Activated T-cell treated with anti-CD3 and anti-CD28 coated beads for 48 hours (primary cell): ENCODE measurements at regions not wholly inside any gene's neighbourhood (a gene's known extent, or its start where the extent isn't known, plus 50 kb on each side); places are given as distances from the start of the nearest gene placed in this dataset.
"Not testable (repeated sequence)": the region's sequence is repeated elsewhere in the genome, so short reads cannot be mapped to it uniquely, and the experiment has no call there.

Experiments used
- DNase-seq: peaks from one replicate; pipeline ENCODE4 v3.0.0-alpha.2; 2020; ENCODE audit warnings: low read depth

DNA sequence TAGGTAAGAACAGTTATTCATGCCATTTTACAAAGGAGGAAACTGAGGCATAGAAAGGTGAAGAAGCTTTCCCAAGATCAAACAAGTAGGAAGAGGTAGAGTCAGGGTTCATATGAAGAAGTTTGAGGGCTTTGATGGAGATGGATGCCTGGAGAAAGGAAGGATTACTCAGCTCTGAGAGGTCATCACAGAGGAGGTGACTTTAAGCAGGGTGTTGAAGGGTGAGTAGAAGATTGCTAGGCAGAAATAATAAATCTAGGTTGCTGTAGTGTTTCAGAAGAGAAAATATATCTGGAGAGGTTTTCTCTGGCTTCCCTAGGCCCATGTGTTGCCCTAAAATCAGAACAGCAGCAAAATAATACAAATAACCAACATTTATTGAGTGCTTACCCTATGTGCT lies 196.3 kb downstream of the PALM2AKAP2 start:
- no peak for DNase-seq

DNA sequence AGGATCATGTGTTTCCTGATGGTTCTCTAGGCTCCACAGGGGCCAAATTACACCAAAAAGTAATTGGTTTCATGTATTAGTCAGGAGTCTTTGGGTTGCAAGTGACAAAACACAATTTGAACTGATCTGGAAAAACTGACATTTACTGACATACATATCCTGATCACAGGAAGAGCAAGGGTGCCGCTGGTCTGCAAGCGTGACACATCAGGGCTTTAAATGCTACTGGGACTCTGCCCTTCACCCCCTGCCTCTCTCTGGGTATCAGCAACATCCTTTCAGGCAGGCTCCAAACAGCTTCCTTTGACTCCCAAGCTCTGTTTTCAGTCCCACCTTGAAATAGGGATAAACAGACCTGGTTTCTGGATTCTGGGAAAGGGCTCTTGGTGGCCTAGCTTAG lies 197.5 kb downstream of the PALM2AKAP2 start:
- DNase-seq, result no peak

DNA sequence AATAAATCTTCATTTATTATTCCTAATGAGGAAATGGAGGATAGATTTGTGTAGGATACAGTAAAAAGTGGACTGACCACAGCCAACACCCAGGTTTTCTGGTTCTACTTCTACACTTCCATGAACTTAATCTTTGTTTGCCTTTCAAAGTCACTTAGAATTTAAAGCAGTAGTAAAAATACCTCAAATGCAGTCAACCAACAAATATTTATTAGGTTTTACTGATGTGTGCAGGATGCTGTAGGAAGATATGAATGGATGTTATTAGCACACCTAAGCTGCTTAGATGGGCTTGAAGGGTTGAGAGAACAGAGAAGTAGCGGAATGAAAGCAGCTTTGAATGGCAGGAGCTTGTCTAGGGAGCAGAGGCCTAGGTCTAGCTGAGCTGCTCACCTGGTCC lies 201.1 kb downstream of the PALM2AKAP2 start:
- DNase-seq, result no peak

DNA sequence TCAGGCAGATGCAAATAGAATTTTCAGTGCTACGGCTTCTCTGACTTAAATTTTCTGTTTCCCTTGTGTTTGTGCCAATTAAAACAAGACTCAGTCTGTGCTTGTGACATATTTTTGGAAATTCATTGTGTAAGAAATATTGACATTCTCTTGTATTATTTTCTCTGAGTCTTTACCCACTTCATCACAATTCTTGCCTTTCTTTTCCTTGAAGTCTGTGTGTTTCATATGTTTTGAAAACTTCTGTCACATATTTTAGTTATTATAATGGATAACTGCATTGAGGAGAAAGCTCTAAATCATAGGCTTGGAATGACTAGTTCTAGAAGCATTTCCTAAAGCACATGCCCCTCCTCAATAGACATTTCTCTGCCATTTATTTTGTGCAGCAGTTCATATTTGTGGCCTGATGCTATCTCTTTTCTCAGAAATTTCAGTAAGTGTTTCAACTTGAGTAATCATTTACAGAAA lies 206.6 kb downstream of the PALM2AKAP2 start:
- no peak for DNase-seq

DNA sequence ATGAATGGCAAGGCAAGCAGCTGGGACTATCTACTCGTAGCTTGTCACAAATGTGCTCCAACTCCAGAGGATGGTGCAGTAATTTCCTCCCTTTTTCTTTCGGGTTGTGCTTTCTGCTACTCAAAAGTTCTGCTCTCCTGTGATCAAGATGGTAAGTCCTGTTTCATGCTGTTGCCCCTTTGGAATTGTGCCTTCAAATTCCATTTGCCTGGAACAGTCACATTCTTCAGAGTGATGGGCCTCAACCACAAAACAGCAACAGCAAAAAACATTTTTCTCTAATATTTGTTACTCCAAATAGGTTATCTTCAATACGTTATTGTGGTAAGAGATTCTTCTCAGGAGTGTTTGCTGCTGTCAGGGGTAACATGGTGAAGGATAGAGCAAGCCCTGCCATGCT lies 209.3 kb downstream of the PALM2AKAP2 start:
- DNase-seq, result no peak

DNA sequence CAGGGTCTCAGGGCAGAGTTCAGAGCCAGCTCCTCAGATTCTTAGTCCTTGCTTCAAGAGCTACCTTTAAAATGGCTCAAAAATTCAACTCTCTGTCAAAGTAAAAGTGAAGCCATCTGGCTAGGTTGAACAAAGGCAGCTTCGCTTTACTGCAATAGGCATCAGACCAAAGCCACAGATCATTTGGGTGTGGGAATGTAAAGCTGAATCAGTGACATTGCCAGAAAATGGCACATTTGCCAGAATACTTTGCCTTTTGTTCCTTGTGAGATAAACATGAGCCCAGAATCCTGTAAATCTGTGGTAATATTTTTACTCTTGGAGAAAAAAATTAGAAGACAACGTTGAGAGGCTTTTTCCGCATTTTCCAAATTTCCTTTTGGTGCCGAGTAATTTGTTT lies 210.5 kb downstream of the PALM2AKAP2 start:
- no peak for DNase-seq

DNA sequence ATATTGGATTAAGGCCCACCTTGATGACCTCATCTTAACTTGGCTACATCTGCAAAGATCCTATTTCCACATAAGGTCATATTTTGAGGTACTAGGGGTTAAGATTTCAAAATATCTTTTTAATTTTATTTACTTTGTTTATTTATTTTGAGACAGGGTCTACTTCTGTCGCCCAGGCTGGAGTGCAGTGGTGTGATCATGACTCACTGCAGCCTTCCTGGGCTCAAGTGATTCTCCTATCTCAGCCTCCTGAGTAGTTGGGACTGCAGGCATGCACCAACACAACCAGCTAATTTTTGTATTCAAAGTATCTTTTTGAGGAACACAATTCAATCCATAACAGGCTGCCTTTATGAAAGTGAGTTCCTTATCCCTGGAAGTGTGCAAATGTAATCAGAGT lies 212.3 kb downstream of the PALM2AKAP2 start:
- DNase-seq, result no peak

DNA sequence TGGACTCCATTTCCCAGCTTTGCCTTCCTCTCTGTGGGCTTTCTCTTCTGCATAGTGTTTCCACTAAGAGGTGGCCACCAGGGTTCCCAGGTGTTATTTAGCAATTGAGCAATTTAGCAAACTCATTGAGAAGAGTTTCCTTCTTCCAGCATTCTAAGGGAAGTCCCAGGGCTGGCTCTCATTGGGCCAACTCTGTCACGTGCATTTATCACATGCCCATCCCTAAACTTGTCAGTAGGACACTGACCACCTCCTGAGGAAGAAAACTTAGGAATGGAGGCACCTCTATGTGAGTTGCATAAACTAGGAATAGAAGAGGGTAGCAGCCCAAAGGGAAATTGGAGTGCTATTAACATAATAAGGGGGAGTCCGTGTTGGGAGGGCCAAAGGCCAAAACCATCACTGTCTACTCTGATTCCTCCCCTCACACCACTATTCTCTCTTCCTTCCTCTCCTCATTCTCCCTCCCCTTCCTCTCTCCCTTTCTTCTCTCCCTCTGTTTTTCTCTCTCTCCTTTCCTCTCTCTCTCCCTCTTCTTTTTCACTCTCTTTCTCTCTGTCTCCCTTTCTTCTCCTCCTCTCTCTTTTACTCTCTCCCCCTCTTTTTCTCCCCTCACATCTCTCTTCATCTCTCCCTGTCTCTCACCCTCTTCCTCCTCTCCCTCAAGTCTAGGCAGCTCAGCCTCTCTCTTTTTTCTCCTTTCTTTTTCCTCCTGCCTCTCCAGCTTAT lies 213.4 kb downstream of the PALM2AKAP2 start:
- DNase-seq, result no peak

DNA sequence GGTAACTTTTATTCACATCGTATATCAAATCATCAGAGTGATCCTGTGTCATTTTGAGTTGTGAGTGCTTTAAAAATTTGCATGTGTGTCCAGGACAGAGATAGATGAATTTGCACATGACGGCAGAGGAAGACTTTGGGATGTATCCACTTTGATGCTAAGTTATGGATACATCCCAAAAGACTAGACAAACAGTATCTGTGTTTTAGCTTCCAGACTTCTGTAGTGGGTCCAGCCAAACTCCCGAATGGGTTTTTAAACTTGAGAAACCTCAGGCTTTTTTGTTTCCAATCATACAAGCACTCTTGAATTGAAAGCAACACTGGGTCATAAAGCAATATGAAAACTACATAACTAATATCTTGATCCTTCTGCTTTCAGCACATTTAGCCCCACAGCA lies 213.8 kb downstream of the C9orf152 start:
- no peak for DNase-seq

DNA sequence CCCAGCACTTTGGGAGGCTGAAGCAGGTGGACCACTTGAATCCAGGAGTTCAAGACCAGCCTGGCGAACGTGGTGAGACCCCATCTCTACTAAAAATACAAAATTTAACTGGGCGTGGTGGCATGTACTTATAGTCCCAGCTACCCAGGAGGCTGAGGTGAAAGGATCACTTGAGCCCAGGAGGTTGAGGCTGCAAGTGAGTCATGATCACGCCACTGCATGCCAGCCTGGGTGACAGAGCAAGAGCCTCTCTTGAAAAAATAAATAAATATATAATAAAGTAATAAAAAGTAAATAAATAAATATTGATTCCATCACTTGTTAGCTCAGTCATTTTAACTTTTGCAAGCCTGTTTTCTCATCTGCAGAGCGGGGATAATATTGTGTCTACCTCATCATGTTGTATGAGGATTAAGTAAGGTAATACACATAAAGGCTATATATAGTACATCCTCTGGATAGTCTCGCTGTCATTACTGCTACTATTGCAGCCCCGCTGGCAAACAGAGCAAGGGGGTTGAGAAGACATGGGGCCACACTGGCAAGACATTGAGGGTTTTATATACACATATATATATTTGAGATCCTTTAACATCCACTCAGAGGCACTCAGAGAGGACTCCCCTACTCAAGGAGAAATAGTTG lies 210.9 kb downstream of the C9orf152 start:
- no peak for DNase-seq

DNA sequence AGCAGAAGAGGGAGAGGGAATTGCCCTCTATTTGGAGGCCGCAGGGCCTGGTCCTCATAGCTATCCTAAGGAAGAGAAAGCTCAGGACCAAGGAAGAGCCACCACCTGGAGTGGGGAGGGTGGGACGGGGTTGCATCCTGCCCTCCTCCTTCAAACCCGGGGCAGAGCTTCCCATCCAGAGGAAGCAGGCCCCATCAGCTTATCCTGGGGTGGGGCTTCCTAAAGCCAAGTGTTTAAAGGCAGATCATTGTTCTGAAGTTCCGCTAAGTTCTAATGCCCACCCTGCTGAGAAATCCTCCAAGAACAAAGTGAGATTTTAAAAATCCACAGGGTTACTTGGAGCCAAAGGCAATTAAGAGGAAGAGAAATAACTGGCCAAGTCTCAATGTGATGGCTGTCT lies 210.3 kb downstream of the C9orf152 start:
- DNase-seq, result no peak

DNA sequence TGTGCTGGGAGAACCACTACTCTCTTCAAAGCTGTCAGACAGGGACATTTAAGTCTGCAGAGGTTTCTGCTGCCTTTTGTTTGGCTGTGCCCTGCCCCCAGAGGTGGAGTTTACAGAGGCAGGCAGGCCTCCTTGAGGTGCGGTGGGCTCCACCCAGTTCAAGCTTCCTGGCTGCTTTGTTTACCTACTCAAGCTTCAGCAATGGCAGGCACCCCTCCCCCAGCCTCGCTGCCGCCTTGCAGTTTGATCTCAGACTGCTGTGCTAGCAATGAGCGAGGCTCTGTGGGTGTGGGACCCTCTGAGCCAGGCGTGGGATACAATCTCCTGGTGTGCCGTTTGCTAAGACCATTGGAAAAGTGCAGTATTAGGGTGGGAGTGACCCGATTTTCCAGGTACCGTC lies 202.4 kb downstream of the C9orf152 start:
- DNase-seq, result not testable (repeated sequence)

DNA sequence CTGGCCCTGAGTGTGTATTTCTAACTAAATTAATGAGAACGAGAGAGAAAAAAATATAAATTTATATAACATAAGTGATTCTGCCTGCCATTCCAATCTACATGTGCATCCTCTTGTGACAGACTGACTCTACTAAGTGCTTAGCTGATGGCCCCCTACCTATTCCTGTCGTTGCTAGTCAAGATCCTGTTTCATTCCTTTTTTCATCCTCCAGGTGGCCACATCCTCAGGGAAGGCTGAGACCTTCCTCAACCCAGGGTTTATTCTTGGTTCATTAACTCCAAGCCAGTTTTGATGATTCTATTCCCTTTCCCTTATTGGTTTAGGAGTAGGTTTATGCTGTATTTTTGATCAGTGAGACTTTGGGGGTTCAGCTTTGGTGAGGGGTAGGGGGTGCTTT lies 201.3 kb downstream of the C9orf152 start:
- no peak for DNase-seq

DNA sequence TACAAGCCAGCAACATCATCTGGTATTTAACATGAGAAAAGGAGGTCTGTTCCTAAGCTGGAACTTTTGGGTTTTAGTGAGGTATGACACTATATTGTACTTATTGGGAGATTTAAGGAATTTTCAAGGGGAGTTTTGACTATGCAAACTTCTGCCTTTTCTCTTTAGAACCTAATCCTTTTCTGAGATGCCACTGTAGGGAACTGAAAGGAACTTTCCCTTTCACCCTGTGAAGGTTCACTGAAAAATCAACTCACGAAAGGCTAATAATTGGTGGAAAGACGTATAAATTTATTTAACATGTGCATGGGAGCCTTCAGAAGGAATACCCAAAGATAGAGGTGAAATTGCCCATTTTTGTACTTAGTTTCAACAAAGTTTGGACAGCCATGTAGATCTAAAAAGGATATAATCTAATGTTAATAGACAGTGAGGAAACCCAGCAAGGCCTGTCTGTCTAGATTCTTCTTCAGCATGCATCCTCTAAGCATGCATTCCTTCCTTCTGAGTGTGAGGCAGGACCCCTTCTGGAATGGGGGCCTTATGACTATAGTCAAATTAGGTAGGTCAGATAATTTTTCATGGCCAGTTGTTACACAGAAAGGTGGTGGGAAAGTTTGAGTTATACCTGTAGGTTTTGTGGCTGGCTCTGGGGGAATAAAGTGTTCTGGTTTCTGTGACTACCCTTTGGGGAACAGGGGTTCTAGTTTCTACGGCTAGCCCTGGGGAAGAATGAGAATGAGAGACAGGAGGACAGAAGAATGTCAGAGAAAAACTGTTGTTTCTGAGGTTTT lies 200.3 kb downstream of the C9orf152 start:
- no peak for DNase-seq

DNA sequence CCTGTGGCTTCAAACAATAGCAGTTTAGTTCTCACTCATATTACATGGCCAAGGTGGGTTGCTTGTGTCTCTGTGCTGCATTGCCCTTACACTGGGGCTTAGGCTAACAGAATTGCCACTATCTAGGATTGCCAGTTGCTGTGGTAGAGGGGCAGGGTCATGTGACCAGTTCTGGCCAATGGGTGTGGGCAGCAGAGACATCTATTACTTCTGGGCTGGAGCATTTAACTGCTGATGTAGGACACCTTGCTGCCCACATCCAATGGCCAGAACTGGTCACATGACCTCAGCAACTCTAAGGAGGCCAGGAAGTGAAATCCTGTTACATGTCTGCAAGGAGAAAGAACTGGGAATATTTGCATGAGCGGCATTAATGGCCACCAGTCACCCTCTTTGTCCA lies 199.3 kb downstream of the C9orf152 start:
- DNase-seq, result no peak

DNA sequence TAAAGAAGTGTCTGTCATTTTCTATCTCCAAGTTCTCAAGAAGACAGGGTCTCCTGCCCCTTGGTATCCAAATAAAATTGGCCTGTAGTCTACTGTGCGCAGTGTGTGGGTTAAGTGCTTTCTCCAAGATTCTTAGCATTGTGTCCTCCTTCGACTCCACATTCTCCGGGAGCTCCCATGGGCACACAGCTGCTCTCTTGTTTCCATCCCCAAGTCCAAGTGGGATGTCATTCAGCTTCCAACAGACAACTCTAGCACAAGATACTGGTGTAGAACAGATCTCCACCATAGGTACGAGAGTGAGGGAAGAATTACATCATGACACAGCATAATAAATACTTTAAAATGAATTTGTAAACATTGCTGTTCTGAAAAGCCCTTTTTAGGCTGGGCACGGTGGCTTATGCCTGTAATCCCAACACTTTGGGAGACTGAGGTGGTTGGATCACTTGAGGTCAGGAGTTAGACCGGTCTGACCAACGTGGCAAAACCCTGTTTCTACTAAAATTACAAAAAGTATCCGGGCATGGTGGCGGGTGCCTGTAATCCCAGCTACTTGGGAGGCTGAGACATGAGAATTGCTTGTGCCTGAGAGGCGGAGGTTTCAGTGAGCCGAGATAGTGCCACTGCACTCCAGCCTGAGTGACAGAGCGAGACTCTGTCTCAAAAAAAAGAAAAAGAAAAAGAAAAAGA lies 196.2 kb downstream of the C9orf152 start:
- DNase-seq, result no peak

DNA sequence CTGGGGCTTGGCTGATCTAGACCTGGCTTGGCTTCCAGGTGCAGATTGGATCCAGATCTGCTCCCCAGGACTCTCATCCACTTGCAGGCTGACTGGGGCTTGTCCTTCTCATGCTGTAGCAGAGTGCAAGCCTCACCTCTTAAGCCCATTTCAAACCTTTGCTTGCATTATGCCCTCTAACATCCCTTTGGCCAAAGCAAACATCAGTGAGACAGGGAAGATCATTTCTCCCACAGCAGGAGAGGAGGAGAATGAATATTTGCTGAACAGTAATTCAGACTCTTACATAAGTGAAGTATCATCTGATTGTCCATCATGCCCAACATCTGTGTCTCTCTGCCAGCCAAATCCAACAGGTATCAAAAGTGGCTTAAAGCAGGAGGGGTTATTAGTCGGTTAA lies 194.9 kb downstream of the C9orf152 start:
- DNase-seq, result no peak

DNA sequence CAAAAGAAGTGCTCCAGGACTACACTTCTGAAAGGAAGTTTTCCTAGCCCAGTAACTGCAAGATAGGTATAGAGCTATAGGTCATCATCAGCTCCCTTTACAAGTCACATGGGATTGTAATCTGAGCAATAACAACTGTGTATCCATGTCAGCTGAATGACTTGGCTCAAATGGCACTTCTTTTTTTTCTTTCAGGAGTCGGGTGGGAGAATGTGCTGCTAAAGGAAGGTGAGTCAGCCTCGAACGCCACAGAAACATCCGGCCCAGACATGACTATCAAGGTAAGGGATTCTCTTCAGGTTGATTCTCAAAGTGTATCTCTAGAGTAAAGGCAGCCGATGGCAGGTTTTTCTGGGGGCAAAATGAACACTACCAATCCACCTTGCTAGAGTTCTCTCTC lies 192.2 kb downstream of the C9orf152 start:
- no peak for DNase-seq

DNA sequence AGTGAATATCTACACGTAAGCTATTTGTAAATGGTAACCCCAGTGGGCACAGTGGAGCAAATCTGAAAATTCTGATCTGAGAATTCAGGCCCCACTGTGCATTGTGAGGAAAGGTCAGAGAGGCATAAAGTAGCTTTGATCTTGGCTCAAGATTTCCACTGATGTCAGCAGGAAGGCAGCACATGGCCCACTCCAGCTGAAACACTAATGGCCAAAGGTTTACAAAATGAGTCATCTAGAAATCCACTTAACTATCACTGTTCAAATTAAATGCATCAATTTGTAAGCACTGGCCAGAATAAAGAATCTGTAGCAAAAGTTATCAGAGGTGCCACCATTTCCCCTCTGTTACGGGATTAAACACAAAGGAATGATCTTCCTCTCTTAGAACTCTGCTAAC lies 191.6 kb downstream of the C9orf152 start:
- DNase-seq, result no peak

DNA sequence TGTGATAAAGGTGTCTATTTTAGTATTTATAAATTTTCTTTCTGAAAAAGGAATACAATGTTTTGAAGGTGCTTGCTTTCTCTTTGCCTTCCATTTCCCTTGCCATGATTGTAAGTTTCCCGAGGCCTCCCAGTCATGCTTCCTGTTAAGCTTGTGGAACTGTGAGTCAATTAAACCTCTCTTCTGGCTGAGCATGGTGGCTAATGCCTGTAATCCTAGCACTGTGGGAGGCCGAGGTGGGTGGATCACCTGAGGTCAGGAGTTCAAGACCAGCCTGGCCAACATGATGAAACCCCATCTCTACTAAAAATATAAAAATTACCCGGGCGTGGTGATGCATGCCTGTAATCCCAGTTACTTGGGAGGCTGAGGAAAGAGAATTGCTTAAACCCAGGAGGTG lies 187.7 kb downstream of the C9orf152 start:
- not testable (repeated sequence) for DNase-seq

DNA sequence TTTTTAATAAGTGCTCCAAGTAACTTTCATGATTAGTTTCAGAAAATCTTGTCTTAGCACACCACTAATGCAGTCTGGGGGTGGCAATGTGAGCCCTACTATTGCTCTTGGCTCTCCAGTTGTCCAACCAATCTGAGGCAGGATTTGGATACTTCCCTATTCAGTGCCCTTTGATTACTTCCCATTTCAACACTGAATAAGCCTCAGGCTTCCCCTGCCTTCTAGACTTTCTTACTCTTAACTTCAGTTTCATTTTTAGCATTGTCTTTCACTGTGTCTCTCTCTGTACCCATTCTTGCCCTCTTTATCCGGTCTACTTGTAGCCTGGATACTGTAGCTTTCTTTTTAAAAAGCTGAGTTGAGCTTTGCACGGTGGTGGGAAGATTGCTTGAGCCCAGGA lies 186.1 kb downstream of the C9orf152 start:
- no peak for DNase-seq

DNA sequence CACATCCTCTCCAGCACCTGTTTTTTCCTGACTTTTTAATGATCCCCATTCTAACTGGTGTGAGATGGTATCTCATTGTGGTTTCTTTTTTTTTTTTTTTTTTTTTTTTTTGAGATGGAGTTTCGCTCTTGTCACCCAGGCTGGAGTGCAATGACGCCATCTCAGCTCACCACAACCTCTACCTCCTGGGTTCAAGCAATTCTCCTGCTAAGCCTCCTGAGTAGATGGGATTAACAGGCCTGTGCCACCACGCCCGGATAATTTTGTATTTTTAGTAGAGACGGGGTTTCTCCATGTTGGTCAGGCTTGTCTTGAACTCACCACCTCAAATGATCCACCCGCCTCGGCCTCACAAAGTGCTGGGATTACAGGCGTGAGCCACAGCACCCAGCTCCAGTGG lies 184.7 kb downstream of the C9orf152 start:
- DNase-seq, result not testable (repeated sequence)
